AG08395 (cell line): ENCODE measurements at regions not wholly inside any gene's neighbourhood (a gene's known extent, or its start where the extent isn't known, plus 50 kb on each side); places are given as distances from the start of the nearest gene placed in this dataset.
"Not testable (repeated sequence)": the region's sequence is repeated elsewhere in the genome, so short reads cannot be mapped to it uniquely, and the experiment has no call there.

Source experiments
- DNase-seq: peaks from one replicate; pipeline ENCODE4 v3.0.0; 2012; ENCODE audit warnings: mixed read lengths, low spot score

DNA sequence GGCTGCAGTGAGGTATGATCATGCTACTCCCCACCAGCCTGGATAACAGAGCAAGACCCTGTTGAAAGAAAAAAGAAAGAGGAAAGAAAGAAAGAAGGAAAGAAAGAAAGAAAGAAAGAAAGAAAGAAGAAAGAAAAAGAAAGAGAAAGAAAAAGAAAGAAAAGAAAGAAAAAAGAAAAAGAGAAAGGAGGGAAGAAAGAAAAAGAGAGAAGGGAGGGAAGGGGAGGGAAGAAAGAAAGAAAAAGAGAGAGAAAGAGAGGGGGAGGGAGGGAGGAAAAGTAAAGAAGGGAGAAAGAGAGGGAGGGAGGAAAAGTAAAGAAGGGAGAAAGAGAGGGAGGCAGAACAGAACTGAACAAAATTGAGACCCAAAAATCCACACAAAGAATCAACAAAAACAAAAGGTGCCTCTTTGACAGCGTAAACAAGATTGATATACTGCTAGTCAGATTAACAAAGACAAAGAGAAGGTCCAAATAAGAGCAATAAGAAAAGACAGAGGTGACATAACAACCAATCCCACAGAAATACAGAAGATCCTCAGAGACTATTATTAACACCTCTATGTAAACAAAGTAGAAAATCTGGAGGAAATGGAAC lies 293.9 kb upstream of the AMIGO2 start:
- DNase-seq: no peak

DNA sequence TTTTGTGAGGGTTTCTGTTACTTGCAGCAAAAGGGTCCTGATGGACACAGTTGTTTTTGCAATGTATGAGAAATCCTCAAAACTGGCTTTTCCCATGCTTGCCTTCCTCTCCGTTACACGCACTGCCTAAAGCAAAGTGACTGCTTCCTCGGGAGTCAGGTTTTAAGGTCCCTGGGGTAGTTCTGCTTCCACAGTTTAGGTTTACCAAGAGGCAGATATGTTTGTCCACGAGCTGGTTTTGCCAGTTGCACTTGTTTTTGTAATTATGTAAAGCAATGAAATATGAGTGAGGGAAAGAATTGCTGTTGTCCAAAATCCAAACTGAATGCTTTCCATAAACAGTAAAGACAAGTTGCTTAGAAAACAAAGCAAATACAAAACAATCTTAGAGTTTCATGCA lies 290.7 kb upstream of the AMIGO2 start:
- DNase-seq: no peak

DNA sequence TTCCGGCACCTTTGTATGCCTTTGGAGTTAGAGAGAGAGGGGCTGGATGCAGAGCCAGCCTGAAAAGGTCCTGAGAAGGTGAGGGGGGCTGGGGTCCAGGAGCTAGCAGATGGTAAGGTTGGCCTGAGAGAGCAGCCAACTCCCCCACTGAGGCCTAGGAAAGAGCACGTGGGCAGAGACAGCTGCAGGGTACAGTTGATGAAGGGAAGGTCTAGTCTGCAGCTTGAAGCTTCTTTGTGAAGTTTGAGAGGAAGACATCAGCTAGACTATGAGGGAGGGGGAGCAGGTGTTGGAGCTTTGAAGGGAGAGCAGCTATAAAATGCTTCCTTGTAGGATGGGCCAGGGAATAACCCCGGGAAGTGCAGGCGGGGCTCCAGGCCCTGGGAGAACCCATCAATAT lies 289.3 kb upstream of the AMIGO2 start:
- DNase-seq: no peak

DNA sequence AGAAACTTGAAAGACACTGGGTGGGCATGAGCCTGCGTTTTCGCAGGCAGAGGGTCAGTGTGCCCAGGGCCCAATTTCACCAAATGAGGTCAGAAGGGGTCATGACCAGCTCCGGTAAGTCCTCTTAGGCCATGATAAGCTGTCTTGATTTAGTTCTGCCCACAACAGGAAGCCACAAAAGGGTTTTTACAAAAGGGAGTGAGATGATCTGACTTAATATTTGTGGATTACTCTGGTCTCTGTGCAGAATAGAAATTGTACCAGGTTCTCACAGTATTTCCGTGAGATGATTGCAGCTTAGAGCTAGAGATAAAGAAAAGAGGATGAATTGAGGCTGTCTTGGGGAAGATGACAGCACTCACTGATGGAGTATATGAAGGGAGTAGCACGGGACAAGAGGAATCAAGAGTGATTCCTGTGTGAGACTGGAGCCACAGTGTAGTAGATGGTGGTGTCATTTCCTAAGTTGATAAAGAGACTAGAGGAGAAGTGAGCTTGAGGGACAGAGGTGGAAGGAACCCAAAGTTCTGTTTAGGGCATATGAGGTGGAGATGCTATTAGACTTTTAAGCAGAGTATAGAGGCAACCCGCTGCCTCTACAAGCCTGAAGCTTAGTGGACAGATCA lies 288.3 kb upstream of the AMIGO2 start:
- no peak for DNase-seq

DNA sequence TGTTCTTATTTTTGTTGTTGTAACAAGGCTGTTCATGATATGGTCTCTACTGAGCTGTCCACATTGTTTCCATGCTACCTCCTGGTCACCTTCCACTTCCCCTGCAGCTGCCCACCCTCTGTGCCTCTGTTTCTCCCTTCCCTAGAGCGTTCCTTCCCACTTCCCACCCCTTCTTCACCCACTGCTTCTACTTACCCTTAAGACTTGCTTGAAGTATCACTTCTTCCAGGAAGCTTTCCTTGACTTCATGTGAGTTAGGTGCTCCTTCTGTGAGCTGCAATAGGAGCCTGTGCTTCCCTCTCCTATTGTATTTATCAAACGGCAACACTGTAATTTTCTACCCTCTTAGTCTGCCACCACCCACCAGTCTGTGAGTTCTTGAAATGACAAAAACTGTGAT lies 286.8 kb upstream of the AMIGO2 start:
- no peak for DNase-seq

DNA sequence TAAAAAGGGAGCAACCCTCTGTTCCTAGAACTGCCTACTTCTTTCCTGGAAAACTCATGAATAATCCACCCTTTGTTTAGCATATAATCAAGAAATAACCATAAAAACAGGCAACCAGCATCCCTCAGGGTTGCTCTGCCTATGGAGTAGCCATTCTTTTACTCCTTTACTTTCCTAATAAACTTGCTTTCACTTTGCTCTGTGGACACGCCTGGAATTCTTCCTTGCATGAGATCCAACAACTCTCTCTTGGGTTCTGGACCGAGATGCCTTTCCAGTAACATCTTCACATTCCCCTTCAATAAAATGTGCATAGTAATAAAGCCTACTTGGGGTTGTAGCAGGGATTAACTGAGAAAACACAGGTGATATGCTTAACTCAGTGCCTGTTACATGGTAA lies 286.4 kb upstream of the AMIGO2 start:
- DNase-seq: no peak

DNA sequence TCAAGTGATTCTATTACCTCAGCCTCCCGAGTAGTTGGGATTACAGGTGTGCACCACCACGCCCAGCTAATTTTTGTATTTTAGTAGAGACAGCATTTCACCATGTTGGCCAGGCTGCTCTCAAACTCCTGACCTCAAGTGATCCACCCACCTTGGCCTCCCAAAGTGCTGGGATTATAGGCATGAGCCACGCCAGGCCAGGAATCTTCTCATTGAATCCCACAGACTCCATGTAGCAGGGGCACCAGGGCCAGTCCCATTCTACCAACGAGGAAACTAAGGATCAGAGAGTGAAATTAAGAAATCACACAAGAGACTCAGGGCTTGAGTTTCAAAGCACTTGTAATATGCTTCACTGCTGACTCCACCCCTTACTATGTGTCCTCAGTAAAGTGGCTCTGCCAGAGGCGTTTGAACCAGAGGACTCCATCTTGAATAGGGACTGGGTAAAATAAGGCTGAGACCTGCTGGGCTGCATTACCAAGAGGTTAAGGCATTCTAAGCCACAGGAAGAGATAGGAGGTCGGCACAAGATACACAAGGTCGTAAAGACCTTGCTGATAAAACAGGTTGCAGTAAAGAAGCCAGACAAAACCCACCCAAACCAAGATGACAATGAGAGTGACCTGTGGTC lies 285.8 kb upstream of the AMIGO2 start:
- DNase-seq: not testable (repeated sequence)

DNA sequence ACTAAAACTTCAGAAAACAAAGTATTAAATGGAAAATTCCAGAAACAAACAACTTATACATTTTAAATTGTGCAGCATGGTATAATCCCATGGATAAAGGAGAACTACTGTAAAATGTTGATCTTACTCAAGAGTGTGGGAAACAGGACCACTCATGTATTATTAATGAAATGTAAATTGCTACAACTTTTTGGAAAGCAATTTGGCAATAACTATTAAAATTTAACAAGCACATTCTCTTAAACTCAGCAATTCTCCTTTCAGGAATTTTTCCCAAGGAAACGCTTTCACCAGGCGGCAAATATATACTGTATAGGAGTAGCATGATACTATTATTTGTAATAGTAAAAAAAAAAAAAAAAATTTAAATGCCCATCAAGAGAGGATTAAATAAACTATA lies 284.5 kb upstream of the AMIGO2 start:
- DNase-seq: no peak

DNA sequence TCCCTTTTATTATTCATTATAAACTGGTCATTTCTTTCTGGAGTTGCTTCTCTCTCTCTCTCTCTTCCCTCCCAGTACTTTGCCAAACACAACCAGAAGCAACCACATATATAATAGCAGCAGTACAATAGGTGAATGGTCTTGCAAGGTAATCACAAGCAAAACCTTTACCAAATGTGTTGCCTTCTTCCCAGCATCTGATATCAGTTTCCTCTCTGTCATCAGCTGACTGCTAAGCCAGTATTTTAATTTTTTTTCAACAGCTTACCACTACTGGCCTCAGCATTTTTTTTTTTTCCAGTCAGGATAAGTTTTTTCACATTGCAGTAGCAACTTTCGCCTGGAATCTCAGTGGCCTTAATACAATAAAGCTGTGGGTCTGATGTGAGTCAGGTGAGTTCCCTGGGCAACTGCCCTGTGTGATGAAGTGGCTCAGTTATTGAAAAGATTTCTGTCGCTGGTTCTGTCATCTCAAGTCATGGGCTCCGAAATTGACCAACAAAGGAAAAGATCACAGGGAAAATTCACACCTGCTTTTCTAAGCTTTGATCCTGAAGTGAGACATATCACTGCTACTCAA lies 282.5 kb upstream of the AMIGO2 start:
- no peak for DNase-seq

DNA sequence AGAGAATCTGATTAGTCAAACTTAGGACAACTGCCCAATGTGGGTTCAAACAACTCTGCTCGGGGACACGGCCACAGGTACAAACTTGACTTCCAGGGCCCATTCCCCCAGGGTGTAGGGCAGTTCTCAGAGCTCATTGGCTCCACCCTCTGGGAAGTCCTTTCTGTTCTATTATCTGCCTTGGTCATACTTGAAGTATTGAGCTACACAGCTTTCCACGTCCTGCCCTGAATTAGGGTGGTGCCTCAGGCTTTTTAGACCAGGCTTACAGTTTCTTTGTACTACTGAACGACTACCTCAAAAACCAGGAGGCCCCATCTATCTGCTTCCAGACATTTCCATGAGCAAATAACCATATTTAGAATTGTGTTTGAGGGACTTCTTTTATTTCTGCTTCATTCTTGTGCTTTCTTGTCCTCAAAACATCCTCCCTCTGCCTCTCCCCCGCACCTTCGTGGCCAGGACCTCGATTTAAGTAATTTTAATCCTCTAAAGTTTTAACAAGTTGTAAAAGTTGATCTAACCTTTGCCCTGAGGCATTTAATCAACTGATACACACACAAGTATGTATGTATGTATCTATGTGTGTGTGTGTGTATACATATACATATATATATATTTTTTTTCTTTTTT lies 281.7 kb upstream of the AMIGO2 start:
- no peak for DNase-seq

DNA sequence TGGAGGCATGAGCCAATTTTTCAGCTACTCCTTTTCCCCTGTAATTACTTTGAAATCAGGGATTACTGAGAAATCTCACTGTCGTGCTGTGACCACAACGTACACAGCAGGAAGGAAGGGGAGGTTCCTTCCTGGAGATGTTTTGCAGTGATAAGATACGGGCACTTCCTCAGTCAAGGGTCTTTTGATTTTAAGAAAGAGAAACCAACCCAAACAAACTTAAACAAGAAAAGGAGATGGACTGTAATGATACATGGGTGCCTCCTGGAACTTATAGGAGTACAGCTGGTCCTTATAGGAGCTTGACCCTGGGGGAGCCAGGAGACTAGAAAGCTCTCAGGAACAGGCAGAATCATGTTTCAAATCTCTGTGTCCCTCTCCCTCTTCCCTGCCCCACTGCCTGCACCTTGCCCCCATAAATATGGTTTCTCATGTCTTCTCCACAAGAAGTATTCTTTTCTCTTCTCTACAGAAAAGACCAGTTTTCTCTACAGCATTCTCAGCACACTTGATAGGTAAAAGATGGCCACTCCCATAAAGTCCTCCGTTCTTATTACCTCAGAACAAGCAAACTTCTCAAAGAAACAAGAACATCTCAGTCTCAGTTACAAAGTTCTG lies 281.1 kb upstream of the AMIGO2 start:
- no peak for DNase-seq

DNA sequence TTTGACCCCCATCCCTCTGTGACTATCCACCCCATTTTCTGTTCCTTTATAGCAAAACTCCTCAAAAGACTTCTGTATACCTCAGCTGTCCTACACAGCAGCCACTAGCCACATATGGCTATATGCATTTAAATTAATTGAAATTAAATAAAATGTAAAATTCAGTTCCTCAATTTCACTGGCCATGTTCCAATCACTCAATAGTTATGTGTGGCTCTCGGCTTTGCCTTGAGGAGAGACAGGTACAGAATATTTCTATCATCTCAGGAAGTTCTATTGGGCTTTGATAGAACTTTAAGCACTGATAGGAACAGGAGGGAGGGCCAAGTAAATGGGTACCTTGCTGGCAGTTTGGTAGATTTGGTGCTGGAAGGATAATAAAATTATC lies 280.3 kb upstream of the AMIGO2 start:
- no peak for DNase-seq

DNA sequence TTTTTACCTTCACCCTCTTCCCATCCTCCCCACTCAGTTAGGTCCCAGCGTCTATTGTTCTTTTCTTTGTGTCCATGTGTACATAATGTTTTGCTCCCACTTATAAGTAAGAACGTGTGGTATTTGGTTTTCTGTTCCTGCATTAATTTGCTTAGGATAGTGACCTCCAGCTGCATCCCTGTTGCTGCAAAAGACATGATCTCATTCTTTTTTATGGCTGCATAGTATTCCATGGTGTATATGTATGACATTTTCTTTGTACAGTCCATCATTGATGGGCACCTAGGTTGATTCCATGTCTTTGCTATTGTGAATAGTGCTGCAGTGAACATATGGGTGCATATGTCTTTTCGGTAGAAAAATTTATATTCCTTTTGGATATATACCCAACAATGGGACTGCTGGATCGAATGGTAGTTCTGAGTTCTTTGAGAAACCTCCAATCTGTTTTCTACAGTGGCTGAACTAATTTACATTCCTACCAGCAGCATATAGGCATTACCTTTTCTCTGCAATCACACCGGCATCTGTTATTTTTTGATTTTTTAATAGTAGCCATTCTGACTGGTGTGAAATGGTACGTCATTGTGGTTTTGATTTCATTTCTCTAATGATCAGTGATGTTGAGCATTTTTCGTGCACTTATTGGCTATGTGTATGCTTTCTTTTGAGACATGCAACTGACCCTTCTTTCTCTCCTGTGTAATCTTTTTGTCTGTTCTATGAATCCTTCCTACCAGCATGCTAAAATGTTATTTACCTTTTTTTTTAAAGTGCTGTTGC lies 279.7 kb upstream of the AMIGO2 start:
- no peak for DNase-seq

DNA sequence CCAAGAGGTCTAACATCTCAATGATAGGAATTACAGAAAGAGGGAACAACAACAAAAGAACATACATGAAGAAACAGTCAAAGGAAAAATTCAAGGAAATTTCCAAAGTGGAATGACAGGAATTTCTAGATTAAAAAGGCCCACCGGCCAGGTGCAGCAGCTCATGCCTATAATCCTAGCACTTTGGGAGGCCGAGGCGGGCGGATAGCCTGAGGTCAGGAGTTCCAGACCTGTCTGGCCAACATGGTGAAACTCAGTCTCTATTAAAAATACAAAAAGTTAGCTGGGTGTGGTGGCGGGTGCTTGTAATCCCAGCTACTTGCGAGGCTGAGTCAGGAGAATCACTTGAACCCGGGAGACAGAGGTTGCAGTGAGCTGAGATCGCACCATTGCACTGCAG lies 277.2 kb upstream of the AMIGO2 start:
- DNase-seq: not testable (repeated sequence)

DNA sequence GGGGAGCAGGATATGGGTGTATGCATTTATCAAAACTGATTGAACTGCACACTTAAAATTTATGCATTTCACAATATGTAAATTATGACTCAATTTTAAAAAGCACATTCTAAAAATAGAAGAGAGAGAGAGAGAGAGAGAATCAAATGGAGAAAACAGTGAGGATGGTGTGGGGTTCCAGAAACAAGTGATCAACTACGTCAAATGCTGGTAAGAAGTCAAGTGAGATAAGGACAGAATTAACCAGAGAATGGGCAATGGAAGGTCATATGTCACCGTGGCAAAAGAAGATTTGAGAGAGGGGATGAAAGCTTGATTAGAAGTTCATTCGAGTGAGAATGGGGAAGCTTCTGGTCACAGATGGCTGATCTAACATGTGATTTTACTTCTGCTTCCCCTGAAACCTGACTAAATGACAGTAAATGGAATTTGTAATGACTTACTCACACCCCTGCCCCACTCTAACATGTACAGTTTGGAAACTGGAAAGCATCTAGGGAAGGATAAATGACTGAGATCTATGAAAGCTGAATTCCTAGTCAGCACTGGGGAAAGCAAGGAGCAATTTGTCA lies 276.5 kb upstream of the AMIGO2 start:
- no peak for DNase-seq

DNA sequence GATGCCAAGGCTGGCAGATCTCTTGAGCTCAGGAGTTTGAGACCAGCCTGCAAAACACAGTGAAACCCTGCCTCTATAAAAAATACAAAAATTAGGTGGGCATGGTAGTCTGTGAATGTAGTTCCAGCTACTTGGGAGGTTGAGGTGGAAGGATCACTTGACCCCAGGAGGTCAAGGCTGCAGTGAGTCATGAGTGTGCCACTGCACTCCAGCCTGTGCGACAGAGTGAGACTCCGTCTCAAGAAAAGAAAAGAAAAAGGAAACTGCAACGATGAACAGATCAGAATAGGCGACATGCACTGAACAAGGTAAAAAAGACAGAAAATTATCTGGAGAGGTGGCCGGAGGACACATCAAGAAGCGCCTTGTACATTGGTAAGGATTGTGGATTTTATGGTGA lies 273.7 kb upstream of the AMIGO2 start:
- no peak for DNase-seq

DNA sequence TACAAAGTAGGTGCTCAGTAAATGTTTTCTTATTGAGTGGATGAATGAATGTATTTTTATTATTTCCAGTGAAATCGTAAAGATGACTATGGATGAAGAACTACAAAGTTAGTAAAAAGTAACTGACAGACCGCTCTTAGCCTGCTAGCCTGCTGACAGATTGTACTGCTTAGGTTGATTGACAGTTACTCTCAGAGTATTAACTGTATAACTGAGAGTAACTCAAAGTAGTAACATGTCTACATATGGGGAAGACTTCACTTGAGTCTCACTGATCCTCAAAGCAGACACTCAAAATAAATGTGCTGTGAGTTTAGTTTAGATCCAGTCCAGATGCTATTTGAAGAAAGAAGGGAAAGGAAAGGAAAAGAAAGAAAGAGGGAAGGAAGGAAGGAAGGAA lies 272.3 kb upstream of the AMIGO2 start:
- DNase-seq: no peak

DNA sequence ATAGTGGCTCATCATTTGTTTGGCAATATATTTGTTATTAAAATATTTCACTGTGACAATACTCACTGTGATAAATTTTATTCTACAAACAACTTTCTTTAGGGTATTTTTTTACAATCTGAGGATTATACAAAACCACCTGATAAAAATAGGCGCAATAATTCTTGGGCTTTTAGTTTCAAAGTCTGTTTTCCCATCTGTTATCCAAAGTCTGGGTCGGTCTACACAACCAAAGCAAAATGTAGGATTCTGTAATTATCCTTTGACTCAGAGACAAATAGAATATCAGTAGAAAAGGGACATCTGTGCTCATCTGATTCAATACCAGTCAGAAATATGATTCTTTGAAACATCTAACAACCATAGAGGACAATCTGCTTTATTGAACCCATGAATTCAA lies 271.8 kb upstream of the AMIGO2 start:
- DNase-seq: no peak

DNA sequence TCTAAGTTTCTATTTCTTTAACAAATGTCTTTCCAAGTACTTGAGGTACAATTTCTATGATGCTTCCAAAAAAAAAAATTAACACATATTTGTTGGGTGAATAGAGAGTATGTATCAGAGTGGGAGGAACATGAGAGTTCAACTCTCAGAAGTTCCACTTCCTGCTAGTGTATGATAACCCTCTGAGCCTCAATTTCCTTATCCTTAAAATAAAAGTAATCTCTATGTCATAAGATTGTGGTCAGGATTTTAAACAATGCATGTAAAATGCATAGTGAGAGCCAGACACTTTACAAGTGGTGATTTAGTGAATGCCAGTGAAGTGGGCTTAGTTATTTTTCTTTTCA lies 270.3 kb upstream of the AMIGO2 start:
- DNase-seq: peak; percentile 29

DNA sequence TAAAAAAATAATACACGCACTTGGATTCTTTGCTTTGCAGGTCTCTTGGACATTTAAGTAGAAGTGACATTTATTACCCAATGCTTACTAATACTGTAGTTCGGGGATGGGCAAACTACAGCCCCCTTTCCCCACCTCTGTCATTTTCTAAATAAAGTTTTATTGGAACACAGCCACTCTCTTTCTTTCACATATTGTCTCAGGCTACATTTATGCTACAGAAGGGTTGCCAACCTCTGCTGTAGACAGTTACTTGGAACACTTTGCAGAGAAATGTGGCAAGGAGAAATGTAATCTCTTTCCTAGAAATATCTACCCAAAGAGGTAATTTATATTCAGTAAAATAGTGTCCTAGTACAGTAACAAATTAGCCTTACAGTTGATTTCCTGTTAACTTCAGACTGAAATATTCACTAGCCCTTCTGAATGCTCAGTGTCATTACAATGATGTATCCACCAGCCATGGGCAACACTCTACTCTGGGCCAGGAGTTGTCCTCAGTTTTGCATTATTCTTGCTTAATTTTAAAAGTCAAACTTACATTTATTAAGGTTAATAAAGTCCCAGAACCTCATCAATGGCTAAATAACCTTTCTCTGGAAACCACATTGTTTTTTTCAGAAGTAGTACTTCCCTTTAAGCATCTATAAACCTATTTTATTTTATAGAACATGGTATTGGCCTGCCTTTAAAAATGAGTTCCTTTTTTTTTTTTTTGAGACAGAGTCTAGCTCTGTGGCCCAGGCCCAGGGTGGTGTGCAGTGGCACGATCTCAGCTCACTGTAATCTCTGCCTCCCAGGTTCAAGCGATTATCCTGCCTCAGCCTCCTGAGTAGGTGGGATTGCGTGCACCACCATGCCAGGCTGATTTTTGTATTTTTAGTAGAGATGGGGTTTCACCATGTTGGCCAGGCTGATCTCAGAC lies 269.6 kb upstream of the AMIGO2 start:
- DNase-seq: no peak
